ENCODE measurements at regions not wholly inside any gene's neighbourhood (a gene's known extent, or its start where the extent isn't known, plus 50 kb on each side); places are given as distances from the start of the nearest gene placed in this dataset.
A peak's percentile ranks its signal among the peaks of the same experiment; 100 is the strongest.
"Not testable (repeated sequence)": the region's sequence is repeated elsewhere in the genome, so short reads cannot be mapped to it uniquely, and the experiment has no call there.

DNA sequence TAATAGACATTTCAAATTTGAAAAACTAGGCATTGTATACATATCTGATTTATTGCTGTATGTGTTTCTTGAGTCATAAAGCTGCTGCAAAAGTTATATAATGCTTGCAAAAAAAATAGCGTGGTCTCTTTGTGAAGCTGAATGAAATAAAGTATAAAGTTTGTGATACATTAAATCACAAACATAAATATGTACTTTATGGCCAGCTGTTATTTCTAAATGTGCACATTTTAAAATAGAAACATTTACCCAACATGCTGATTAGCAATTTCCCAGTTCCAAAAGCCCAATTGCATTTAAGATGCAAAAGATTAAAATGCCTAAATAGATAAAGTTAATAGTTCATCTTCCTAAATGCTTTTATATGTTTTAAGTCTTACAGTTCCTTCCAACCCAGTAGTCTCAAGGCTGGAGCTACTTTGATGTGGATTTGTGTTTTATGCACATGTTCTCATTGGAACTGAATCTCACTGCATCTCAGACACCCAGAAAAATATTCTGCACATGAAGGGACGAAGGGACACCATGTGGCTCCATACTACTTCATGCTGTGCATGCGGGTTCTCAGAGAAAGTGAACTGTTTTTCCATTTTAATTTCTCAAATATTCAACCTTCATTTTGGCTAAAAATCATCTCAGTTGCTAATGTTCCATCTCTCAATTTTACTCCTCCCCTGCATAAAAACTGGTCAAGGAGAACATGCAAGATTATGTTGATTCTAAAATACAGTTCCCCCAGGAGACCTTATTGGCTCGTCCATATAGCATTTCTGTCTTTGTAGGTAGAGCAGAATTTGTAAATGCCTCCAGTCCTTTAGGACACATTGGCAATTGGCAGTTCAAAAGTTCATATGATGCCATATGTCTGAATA, 304.6 kb downstream of the MTX2 start:
- H3K4me1 ChIP-seq (ENCODE audit: control insufficient read depth, insufficient read depth, low read length, poor library complexity, severe bottlenecking), result no peaks in the 10 kb centered on the region
- no peak overlapping the region for H3K4me3 ChIP-seq (ENCODE audit: extremely low read depth, insufficient read depth, low read length, poor library complexity, severe bottlenecking)
- WGBS, 2 experiments (ENCODE audit: insufficient coverage in 2 of 2), result 88% methylated on average over 2 of the region's 4 CpGs; no CpG with 5 or more reads in 1 of the 2 experiments
- H3K9me3 ChIP-seq (ENCODE audit: control insufficient read depth, low read length), result no peaks in the 10 kb centered on the region
- no peak overlapping the region for H3K27ac ChIP-seq (ENCODE audit: low read depth, low read length, severe bottlenecking)
- H3K36me3 ChIP-seq (ENCODE audit: control insufficient read depth, insufficient read depth, low read length), result no peaks in the 10 kb centered on the region

DNA sequence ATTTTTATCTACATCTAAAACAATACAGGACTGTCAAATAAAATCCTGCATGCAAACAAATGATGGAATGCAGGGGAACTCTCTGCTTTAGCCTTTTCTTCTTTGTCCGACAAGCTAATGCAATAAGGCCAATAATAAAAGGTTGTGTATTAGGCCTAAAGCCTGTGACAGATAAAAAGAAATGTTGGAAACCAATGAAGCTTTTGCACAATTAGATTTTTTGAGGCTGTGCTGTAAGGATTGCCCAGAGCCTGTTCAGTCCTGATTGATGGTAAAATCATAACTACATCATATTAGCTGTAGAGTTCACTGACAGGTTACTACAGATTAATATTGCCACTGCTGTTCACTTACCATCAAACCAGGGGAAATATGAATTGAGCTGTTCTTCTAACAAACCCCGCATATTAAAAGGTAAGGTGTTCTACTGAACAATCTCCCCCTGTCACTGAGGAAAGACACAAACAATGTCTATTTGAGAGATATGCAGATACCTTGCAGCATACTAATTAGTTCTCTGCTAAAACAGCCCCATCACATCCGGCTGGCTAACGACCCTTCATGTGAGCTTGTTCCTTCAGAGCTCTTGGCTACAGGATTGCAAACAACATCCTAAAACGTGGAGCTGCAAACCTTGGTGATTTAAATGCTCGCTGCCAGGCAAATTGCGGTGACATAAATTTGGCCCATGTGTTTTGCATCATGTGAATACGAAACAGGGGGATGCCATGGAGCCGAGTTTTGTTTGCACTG, 305.4 kb downstream of the MTX2 start:
- H3K4me3 ChIP-seq (ENCODE audit: extremely low read depth, insufficient read depth, low read length, poor library complexity, severe bottlenecking), result no peak overlapping the region
- H3K27ac ChIP-seq (ENCODE audit: low read depth, low read length, severe bottlenecking), result no peak overlapping the region
- no peaks in the 10 kb centered on the region for H3K9me3 ChIP-seq (ENCODE audit: control insufficient read depth, low read length)
- H3K4me1 ChIP-seq (ENCODE audit: control insufficient read depth, insufficient read depth, low read length, poor library complexity, severe bottlenecking), result no peaks in the 10 kb centered on the region
- no peaks in the 10 kb centered on the region for H3K36me3 ChIP-seq (ENCODE audit: control insufficient read depth, insufficient read depth, low read length)
- WGBS, 2 experiments (ENCODE audit: insufficient coverage in 2 of 2), result 91 to 93% methylated on average over 5 to 7 of the region's 9 CpGs

DNA sequence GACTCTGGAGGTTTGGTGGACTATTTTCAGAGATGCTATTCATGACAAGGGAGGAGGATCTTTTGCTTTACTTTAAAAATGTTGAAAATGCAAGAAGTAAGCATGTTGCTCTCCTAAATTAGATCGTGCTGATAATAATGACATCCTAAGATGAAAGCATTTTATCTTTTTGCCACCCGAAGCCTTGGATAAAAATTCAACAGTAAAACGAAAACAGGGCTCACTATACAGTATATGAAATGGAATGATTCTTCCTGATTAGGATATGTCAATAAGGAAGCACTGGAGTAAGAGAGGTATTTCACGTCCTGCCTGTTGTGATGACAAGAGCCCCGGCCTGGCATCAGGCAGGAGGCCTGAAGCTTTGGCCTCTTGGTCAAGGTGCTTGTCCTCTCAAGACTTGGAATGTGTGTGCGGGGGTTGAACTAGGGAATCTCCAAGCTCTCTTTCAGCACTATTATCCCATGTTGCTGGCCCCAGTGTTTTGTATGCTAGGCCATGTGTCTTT, 306.0 kb downstream of the MTX2 start:
- Histone ChIP-seq H3K4me3 (ENCODE audit: extremely low read depth, insufficient read depth, low read length, poor library complexity, severe bottlenecking) (no peak overlapping the region), H3K9me3 (ENCODE audit: control insufficient read depth, low read length) (no peaks in the 10 kb centered on the region), H3K4me1 (ENCODE audit: control insufficient read depth, insufficient read depth, low read length, poor library complexity, severe bottlenecking) (no peaks in the 10 kb centered on the region), H3K36me3 (ENCODE audit: control insufficient read depth, insufficient read depth, low read length) (no peaks in the 10 kb centered on the region), H3K27ac (ENCODE audit: low read depth, low read length, severe bottlenecking) (no peak overlapping the region)
- 85 to 89% methylated on average over 4 to 5 of the region's 6 CpGs for WGBS, 2 experiments (ENCODE audit: insufficient coverage in 2 of 2)

DNA sequence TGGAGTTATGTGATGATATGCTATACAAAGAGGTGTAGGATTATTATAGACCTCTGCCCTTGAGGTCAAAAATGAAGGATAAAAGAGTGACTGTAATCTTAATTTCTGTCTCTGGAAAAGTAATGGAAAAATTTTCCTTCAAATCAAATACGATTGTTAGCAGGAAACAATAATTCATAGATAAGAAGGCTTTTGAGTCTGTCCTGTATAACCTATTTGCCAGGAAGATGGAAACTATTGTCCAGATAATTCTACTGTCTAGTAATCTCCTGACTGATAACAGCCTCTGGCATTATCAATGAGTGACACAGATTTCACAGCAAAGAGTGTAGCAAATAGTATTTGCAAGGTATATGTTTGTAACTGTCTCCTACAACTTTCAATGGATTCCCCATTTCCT, 307.8 kb downstream of the MTX2 start:
- no CpG with 5 or more reads among the region's 1 CpG for WGBS, 2 experiments (ENCODE audit: insufficient coverage in 2 of 2)
- Histone ChIP-seq H3K36me3 (ENCODE audit: control insufficient read depth, insufficient read depth, low read length) (no peaks in the 10 kb centered on the region), H3K4me3 (ENCODE audit: extremely low read depth, insufficient read depth, low read length, poor library complexity, severe bottlenecking) (no peak overlapping the region), H3K9me3 (ENCODE audit: control insufficient read depth, low read length) (no peaks in the 10 kb centered on the region), H3K27ac (ENCODE audit: low read depth, low read length, severe bottlenecking) (no peak overlapping the region), H3K4me1 (ENCODE audit: control insufficient read depth, insufficient read depth, low read length, poor library complexity, severe bottlenecking) (peaks cover 3% of the 10 kb centered on the region)

DNA sequence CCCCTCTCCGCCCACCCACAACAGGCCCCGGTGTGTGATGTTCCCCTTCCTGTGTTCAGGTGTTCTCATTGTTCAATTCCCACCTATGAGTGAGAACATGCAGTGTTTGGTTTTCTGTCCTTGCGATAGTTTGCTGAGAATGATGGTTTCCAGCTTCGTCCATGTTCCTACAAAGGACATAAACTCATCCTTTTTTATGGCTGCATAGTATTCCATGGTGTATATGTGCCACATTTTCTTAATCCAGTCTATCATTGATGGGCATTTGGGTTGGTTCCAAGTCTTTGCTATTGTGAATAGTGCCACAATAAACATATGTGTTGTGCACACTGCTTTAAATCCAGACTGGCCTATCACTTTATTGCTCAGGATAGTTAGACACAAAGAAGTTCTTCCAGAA, 309.1 kb downstream of the MTX2 start:
- H3K9me3 ChIP-seq (ENCODE audit: control insufficient read depth, low read length); H3K36me3 ChIP-seq (ENCODE audit: control insufficient read depth, insufficient read depth, low read length); H3K27ac ChIP-seq (ENCODE audit: low read depth, low read length, severe bottlenecking); H3K4me3 ChIP-seq (ENCODE audit: extremely low read depth, insufficient read depth, low read length, poor library complexity, severe bottlenecking): not testable (repeated sequence)
- no CpG with 5 or more reads among the region's 4 CpGs for WGBS, 2 experiments (ENCODE audit: insufficient coverage in 2 of 2)
- H3K4me1 ChIP-seq (ENCODE audit: control insufficient read depth, insufficient read depth, low read length, poor library complexity, severe bottlenecking), result peaks cover 12% of the 10 kb centered on the region

DNA sequence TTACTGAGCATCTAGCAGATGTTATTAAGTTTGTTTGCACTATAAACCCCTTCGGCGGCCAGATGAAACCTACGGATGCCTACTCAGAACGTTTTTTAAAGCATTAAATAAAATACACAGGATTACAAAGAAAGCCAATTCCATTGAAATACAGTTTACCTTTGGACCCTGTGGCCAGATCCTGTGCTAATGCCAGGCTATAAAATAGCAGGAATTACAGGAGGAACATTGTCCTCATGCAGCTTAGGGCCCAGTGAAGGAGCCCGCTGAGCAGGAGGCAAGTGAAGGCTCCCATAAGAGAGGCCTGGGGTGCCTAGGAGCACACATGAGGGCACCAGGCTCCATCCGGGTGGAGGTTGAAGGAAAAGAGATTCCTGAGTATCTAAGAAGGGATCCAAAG, 310.4 kb downstream of the MTX2 start:
- Histone ChIP-seq H3K9me3 (ENCODE audit: control insufficient read depth, low read length) (no peaks in the 10 kb centered on the region), H3K4me1 (ENCODE audit: control insufficient read depth, insufficient read depth, low read length, poor library complexity, severe bottlenecking) (peaks cover 24% of the 10 kb centered on the region), H3K27ac (ENCODE audit: low read depth, low read length, severe bottlenecking) (no peak overlapping the region), H3K4me3 (ENCODE audit: extremely low read depth, insufficient read depth, low read length, poor library complexity, severe bottlenecking) (no peak overlapping the region), H3K36me3 (ENCODE audit: control insufficient read depth, insufficient read depth, low read length) (no peaks in the 10 kb centered on the region)
- WGBS, 2 experiments (ENCODE audit: insufficient coverage in 2 of 2), result 95 to 100% methylated on average over 2 to 4 of the region's 6 CpGs

DNA sequence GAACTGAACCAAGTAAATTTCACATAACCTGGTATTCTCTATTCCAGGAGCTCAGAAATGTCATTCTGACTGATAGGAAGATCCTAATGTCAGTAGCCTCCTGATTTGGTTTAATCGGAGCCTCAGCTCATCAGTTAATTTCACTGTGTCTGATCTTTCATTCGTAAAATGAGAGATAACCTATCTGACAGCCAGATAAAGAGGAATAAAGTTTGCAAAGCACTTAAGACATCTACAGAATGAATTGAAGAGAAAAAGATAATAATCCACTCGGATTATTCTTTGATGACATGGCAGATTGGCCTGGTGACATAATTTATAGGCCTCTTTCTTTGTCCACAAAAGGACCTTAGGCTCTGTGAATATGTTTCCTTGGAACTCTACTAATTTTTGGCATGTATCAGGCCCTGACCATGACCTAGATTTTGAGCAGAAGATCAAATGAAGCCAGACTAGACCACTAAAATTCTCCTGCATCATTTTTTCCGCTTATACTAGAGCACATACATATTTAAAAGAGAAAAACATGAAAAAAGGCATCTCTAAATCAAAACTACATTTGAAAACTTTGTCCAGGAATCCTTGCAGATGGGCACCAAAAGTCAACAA, 312.4 kb downstream of the MTX2 start:
- H3K27ac ChIP-seq (ENCODE audit: low read depth, low read length, severe bottlenecking), result peak overlapping the region; percentile 11
- 85 to 92% methylated on average over 2 to 4 of the region's 4 CpGs for WGBS, 2 experiments (ENCODE audit: insufficient coverage in 2 of 2)
- peaks cover 26% of the 10 kb centered on the region for H3K4me1 ChIP-seq (ENCODE audit: control insufficient read depth, insufficient read depth, low read length, poor library complexity, severe bottlenecking)
- H3K4me3 ChIP-seq (ENCODE audit: extremely low read depth, insufficient read depth, low read length, poor library complexity, severe bottlenecking), result no peak overlapping the region
- H3K9me3 ChIP-seq (ENCODE audit: control insufficient read depth, low read length), result no peaks in the 10 kb centered on the region
- no peaks in the 10 kb centered on the region for H3K36me3 ChIP-seq (ENCODE audit: control insufficient read depth, insufficient read depth, low read length)

DNA sequence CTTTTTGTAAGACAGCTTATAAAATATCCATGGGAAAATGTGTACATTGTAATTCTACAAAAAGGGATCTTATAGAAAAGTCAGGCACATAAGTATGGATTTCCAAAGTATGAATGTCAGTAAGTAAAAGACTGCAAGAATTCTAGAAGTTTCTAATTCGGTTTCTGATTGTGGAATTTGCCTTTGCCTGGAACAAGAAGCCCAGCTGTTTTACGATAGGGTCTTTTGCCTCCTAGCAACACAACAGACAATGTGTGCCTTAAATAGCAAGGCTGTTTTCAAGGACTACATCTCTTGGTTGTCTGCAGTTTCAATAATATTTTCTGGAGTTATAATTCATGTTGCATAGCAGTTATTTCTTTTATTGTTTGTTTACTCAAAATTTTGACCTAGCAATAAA, 312.9 kb downstream of the MTX2 start:
- WGBS, 2 experiments (ENCODE audit: insufficient coverage in 2 of 2), result 61 to 71% methylated on average over 1 to 2 of the region's 2 CpGs
- H3K4me1 ChIP-seq (ENCODE audit: control insufficient read depth, insufficient read depth, low read length, poor library complexity, severe bottlenecking), result peaks cover 26% of the 10 kb centered on the region
- H3K9me3 ChIP-seq (ENCODE audit: control insufficient read depth, low read length), result no peaks in the 10 kb centered on the region
- H3K27ac ChIP-seq (ENCODE audit: low read depth, low read length, severe bottlenecking), result peak overlapping the region; percentile 11
- no peaks in the 10 kb centered on the region for H3K36me3 ChIP-seq (ENCODE audit: control insufficient read depth, insufficient read depth, low read length)
- no peak overlapping the region for H3K4me3 ChIP-seq (ENCODE audit: extremely low read depth, insufficient read depth, low read length, poor library complexity, severe bottlenecking)

DNA sequence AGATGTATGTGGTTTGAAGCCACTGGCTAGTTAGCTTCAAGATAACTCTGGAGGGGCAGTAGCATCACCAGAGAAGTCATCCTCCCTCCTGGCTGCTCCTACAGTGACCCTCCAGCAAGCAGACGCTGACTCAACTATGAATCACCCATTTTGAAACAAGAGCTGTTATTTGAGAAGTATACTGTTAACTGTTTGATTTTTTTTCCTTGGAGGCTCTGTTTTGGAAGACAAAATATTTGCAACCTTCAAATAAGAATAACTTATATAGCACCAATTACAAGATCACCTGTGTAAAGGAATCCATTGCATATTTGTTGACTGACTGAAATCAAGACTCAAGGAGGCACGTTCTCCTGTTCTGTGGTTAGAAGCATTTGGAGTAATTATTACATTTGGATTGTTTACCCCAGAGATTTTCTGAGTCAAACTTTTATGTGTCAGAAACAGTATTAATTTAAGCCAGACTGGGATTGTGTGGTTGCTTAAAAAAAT, 313.8 kb downstream of the MTX2 start:
- H3K4me1 ChIP-seq (ENCODE audit: control insufficient read depth, insufficient read depth, low read length, poor library complexity, severe bottlenecking), result peaks cover 26% of the 10 kb centered on the region
- no peaks in the 10 kb centered on the region for H3K9me3 ChIP-seq (ENCODE audit: control insufficient read depth, low read length)
- no CpG with 5 or more reads among the region's 2 CpGs for WGBS, 2 experiments (ENCODE audit: insufficient coverage in 2 of 2)
- peak overlapping the region; percentile 85 for H3K27ac ChIP-seq (ENCODE audit: low read depth, low read length, severe bottlenecking)
- no peak overlapping the region for H3K4me3 ChIP-seq (ENCODE audit: extremely low read depth, insufficient read depth, low read length, poor library complexity, severe bottlenecking)
- H3K36me3 ChIP-seq (ENCODE audit: control insufficient read depth, insufficient read depth, low read length), result no peaks in the 10 kb centered on the region

DNA sequence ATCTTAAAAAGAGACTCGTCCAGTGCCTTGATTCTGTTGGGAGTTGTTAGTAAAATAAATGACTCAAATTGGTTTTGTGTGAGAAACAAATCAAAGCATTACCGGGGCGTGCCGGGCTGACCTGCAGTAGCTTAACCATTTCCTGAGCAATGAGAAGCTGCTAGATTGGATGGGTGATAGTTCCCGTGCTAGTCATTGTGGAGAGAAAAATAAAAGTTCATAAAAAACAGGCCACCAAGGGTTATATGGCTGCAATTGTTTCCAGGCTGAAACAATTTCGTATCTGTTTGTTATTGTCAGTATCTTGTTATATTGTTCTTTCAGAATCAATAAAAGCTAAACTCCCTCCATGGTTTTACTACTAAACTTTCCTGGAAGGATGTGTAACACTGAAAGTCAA, 314.4 kb downstream of the MTX2 start:
- Histone ChIP-seq H3K27ac (ENCODE audit: low read depth, low read length, severe bottlenecking) (peak overlapping the region; percentile 85), H3K4me1 (ENCODE audit: control insufficient read depth, insufficient read depth, low read length, poor library complexity, severe bottlenecking) (peaks cover 26% of the 10 kb centered on the region)
- WGBS, 2 experiments (ENCODE audit: insufficient coverage in 2 of 2), result 62 to 67% methylated on average over 4 to 5 of the region's 6 CpGs

More for the DNA sequence above, 314.4 kb downstream of the MTX2 start:
- no peak overlapping the region for H3K4me3 ChIP-seq (ENCODE audit: extremely low read depth, insufficient read depth, low read length, poor library complexity, severe bottlenecking)
- H3K36me3 ChIP-seq (ENCODE audit: control insufficient read depth, insufficient read depth, low read length), result no peaks in the 10 kb centered on the region
- H3K9me3 ChIP-seq (ENCODE audit: control insufficient read depth, low read length), result no peaks in the 10 kb centered on the region
